HFF-Myc (cell line): ENCODE measurements at regions not wholly inside any gene's neighbourhood (a gene's known extent, or its start where the extent isn't known, plus 50 kb on each side); places are given as distances from the start of the nearest gene placed in this dataset.

Experiments used
- DNase-seq: peaks from one replicate; pipeline ENCODE4 v3.0.0-alpha.2; 2011; ENCODE audit warnings: low read depth; ENCODE audit errors: extremely low read depth
- H3K4me3 ChIP-seq: replicated peaks from 2 replicates; pipeline ENCODE4 v1.5.1; 2011; ENCODE audit warnings: low read depth, mild to moderate bottlenecking, control low read depth, low read length
- CTCF ChIP-seq: IDR thresholded peaks from 2 replicates; pipeline ENCODE4 v1.5.1; 2012; ENCODE audit warnings: mild to moderate bottlenecking, low read depth, low read length, control low read depth; ENCODE audit errors: missing control alignments

- DNase-seq = no peak
- H3K4me3 ChIP-seq = no peak overlapping the region
- TF ChIP-seq CTCF = no peak
Observed at GRCh38 chr15:56813995-56814394, 80.7 kb upstream of the ZNF280D start.

GRCh38 chr15:56812961-56813360 lies 79.7 kb upstream of the ZNF280D start:
- TF ChIP-seq CTCF = no peak
- H3K4me3 ChIP-seq = no peak overlapping the region
- no peak for DNase-seq

- TF ChIP-seq CTCF = no peak
- DNase-seq = no peak
- H3K4me3 ChIP-seq = no peak overlapping the region
Observed at GRCh38 chr15:56812221-56812620, 78.9 kb upstream of the ZNF280D start.

GRCh38 chr15:56811586-56811985 lies 78.3 kb upstream of the ZNF280D start:
- DNase-seq = no peak
- TF ChIP-seq CTCF = no peak
- H3K4me3 ChIP-seq = no peak overlapping the region

- no peak for TF ChIP-seq CTCF
- no peak overlapping the region for H3K4me3 ChIP-seq
- DNase-seq = no peak
Observed at GRCh38 chr15:56808160-56808559, 74.9 kb upstream of the ZNF280D start.

- DNase-seq = no peak
- H3K4me3 ChIP-seq = no peak overlapping the region
- no peak for TF ChIP-seq CTCF
Observed at GRCh38 chr15:56806148-56806536, 72.8 kb upstream of the ZNF280D start.

GRCh38 chr15:56805466-56806147 lies 72.3 kb upstream of the ZNF280D start:
- TF ChIP-seq CTCF = no peak
- peak; percentile 43 for DNase-seq
- no peak overlapping the region for H3K4me3 ChIP-seq
